Inferior parietal cortex (tissue), 1 donor: ENCODE measurements at regions not wholly inside any gene's neighbourhood (a gene's known extent, or its start where the extent isn't known, plus 50 kb on each side); places are given as distances from the start of the nearest gene placed in this dataset.

Experiments used
- DNase-seq: peaks from one replicate; pipeline ENCODE4 v3.0.0-alpha.2; 2016; ENCODE audit errors: extremely low spot score

- DNase-seq, result no peak
These were observed 359.2 kb upstream of the ACTBL2 start for GRCh38 chr5:57841676-57842363.

GRCh38 chr5:57839437-57840079, 356.9 kb upstream of the ACTBL2 start:
- no peak for DNase-seq

- no peak for DNase-seq
These were observed 356.4 kb upstream of the ACTBL2 start for GRCh38 chr5:57839025-57839424.

GRCh38 chr5:57836921-57837320, 354.3 kb upstream of the ACTBL2 start:
- DNase-seq, result no peak

GRCh38 chr5:57836331-57836730, 353.7 kb upstream of the ACTBL2 start:
- no peak for DNase-seq

GRCh38 chr5:57834829-57835608, 352.4 kb upstream of the ACTBL2 start:
- no peak for DNase-seq

GRCh38 chr5:57833489-57833888, 350.9 kb upstream of the ACTBL2 start:
- DNase-seq, result no peak

GRCh38 chr5:57832875-57833274, 350.3 kb upstream of the ACTBL2 start:
- no peak for DNase-seq

GRCh38 chr5:57831932-57832331, 349.3 kb upstream of the ACTBL2 start:
- DNase-seq, result no peak

- no peak for DNase-seq
These were observed 348.5 kb upstream of the ACTBL2 start for GRCh38 chr5:57831090-57831489.

- no peak for DNase-seq
These were observed 345.6 kb upstream of the ACTBL2 start for GRCh38 chr5:57828221-57828620.

GRCh38 chr5:57825031-57825686, 342.5 kb upstream of the ACTBL2 start:
- no peak for DNase-seq

- DNase-seq, result no peak
These were observed 342.0 kb upstream of the ACTBL2 start for GRCh38 chr5:57824623-57825022.

GRCh38 chr5:57824047-57824446, 341.4 kb upstream of the ACTBL2 start:
- no peak for DNase-seq

- no peak for DNase-seq
These were observed 340.0 kb upstream of the ACTBL2 start for GRCh38 chr5:57822651-57823050.

GRCh38 chr5:57818397-57818796, 335.8 kb upstream of the ACTBL2 start:
- DNase-seq, result no peak

- no peak for DNase-seq
These were observed 335.3 kb upstream of the ACTBL2 start for GRCh38 chr5:57817924-57818323.

GRCh38 chr5:57817001-57817453, 334.4 kb upstream of the ACTBL2 start:
- DNase-seq, result peak; percentile 33

GRCh38 chr5:57816108-57816507, 333.5 kb upstream of the ACTBL2 start:
- no peak for DNase-seq

- no peak for DNase-seq
These were observed 323.1 kb upstream of the ACTBL2 start for GRCh38 chr5:57805732-57806131.

- DNase-seq, result no peak
These were observed 322.6 kb upstream of the ACTBL2 start for GRCh38 chr5:57805170-57805569.

GRCh38 chr5:57804505-57804904, 321.9 kb upstream of the ACTBL2 start:
- DNase-seq, result no peak
